SK-N-DZ (cell line): ENCODE measurements at regions not wholly inside any gene's neighbourhood (a gene's known extent, or its start where the extent isn't known, plus 50 kb on each side); places are given as distances from the start of the nearest gene placed in this dataset.

Source experiments
- DNase-seq: peaks from one replicate; pipeline ENCODE4 v3.0.0-alpha.2; 2015; ENCODE audit warnings: low spot score

- no peak for DNase-seq
Measured at GRCh38 chr11:109859045-109859724, 234.0 kb upstream of the ZC3H12C start.

GRCh38 chr11:109862835-109863234 lies 230.4 kb upstream of the ZC3H12C start:
- no peak for DNase-seq

GRCh38 chr11:109864151-109864661 lies 229.0 kb upstream of the ZC3H12C start:
- no peak for DNase-seq

- no peak for DNase-seq
Measured at GRCh38 chr11:109864834-109865547, 228.2 kb upstream of the ZC3H12C start.

- no peak for DNase-seq
Measured at GRCh38 chr11:109865548-109866186, 227.5 kb upstream of the ZC3H12C start.

GRCh38 chr11:109867784-109868183 lies 225.4 kb upstream of the ZC3H12C start:
- no peak for DNase-seq

GRCh38 chr11:109869536-109869935 lies 223.7 kb upstream of the ZC3H12C start:
- DNase-seq = peak; percentile 3

GRCh38 chr11:109870297-109870696 lies 222.9 kb upstream of the ZC3H12C start:
- no peak for DNase-seq

- DNase-seq = no peak
Measured at GRCh38 chr11:109877043-109877442, 216.1 kb upstream of the ZC3H12C start.

- DNase-seq = no peak
Measured at GRCh38 chr11:109884501-109884900, 208.7 kb upstream of the ZC3H12C start.

- DNase-seq = no peak
Measured at GRCh38 chr11:109885006-109885405, 208.2 kb upstream of the ZC3H12C start.

- no peak for DNase-seq
Measured at GRCh38 chr11:109892321-109892794, 200.8 kb upstream of the ZC3H12C start.

- DNase-seq = no peak
Measured at GRCh38 chr11:109894242-109894641, 198.9 kb upstream of the ZC3H12C start.

GRCh38 chr11:109898592-109898991 lies 194.6 kb upstream of the ZC3H12C start:
- no peak for DNase-seq

- DNase-seq = no peak
Measured at GRCh38 chr11:109902764-109903433, 190.3 kb upstream of the ZC3H12C start.

GRCh38 chr11:109911488-109911887 lies 181.7 kb upstream of the ZC3H12C start:
- DNase-seq = no peak

- no peak for DNase-seq
Measured at GRCh38 chr11:109914038-109914437, 179.2 kb upstream of the ZC3H12C start.

- no peak for DNase-seq
Measured at GRCh38 chr11:109914809-109915653, 178.2 kb upstream of the ZC3H12C start.

- DNase-seq = no peak
Measured at GRCh38 chr11:109926941-109927340, 166.3 kb upstream of the ZC3H12C start.

GRCh38 chr11:109929308-109929707 lies 163.9 kb upstream of the ZC3H12C start:
- DNase-seq = no peak

GRCh38 chr11:109933126-109933525 lies 160.1 kb upstream of the ZC3H12C start:
- DNase-seq = no peak
